Caco-2 (cell line): ENCODE measurements at regions not wholly inside any gene's neighbourhood (a gene's known extent, or its start where the extent isn't known, plus 50 kb on each side); places are given as distances from the start of the nearest gene placed in this dataset.

ENCODE experiments used
- BruUV-seq: library from RNA; stranded (reverse); fragments of 400-500 nt; replicated peaks from 2 replicates; lab custom pipeline; 2021; lab: Mats Ljungman, UMichigan
- CTCF ChIA-PET: fragments of 300-600 bp; sonication (Branson Sonifier 250); formaldehyde crosslinking; loops from one replicate; lab custom pipeline; 2022; ENCODE audit warnings: antibody characterized with exemption; lab: Charles Lee
- POLR2A ChIA-PET: fragments of 300-600 bp; sonication (Branson Sonifier 250); formaldehyde crosslinking; loops from one replicate; lab custom pipeline; 2022; ENCODE audit warnings: antibody characterized with exemption; lab: Charles Lee
- DNase-seq, 2 experiments: peaks; one replicate each; pipeline versions ENCODE4 v3.0.0 to v3.0.0-alpha.2; 2020 to 2022
- H3K27me3 ChIP-seq: replicated peaks from 2 replicates; pipeline ENCODE4 v1.6.0; 2011; ENCODE audit warnings: low read length; ENCODE audit not compliant: control insufficient read depth, insufficient read depth
- H3K36me3 ChIP-seq: 2 replicates; pipeline ENCODE4 v1.5.1; 2011; ENCODE audit warnings: low read length; ENCODE audit not compliant: control insufficient read depth, insufficient read depth
- H3K4me1 ChIP-seq: fragments of 250-450 bp; sonication (Bioruptor Pico); 2 replicates; pipeline ENCODE4 v1.5.1; 2020; ENCODE audit warnings: mild to moderate bottlenecking
- H3K4me3 ChIP-seq: 2 replicates; pipeline ENCODE4 v1.5.1; 2011; ENCODE audit warnings: low read depth, mild to moderate bottlenecking, control low read depth, low read length
- H3K9me3 ChIP-seq: fragments of 250-450 bp; sonication (Bioruptor Pico); 2 replicates; pipeline ENCODE4 v1.5.1; 2020; ENCODE audit warnings: mild to moderate bottlenecking, moderate library complexity
- H3K27ac Mint-ChIP-seq: one replicate; pipeline ENCODE4 v1.8.0; 2022; ENCODE audit warnings: mixed read lengths; ENCODE audit not compliant: unreplicated experiment
- H3K27me3 Mint-ChIP-seq: one replicate; pipeline ENCODE4 v1.8.0; 2022; ENCODE audit warnings: mixed read lengths; ENCODE audit not compliant: insufficient read depth, unreplicated experiment
- H3K36me3 Mint-ChIP-seq: one replicate; pipeline ENCODE4 v1.8.0; 2022; ENCODE audit warnings: mild to moderate bottlenecking, mixed read lengths; ENCODE audit not compliant: insufficient read depth, unreplicated experiment
- H3K4me1 Mint-ChIP-seq: one replicate; pipeline ENCODE4 v1.8.0; 2022; ENCODE audit warnings: low read depth, mixed read lengths; ENCODE audit not compliant: unreplicated experiment
- H3K4me3 Mint-ChIP-seq: one replicate; pipeline ENCODE4 v1.8.0; 2022; ENCODE audit warnings: mild to moderate bottlenecking, moderate library complexity, mixed read lengths; ENCODE audit not compliant: unreplicated experiment
- H3K9me3 Mint-ChIP-seq: one replicate; pipeline ENCODE4 v1.8.0; 2022; ENCODE audit warnings: mixed read lengths; ENCODE audit not compliant: unreplicated experiment
- intact Hi-C: fragments of 100-400 bp; cut with micrococcal nuclease; formaldehyde crosslinking; loops from one replicate; pipeline ENCODE4 v1.10.0; 2022; ENCODE audit not compliant: unreplicated experiment
- TF ChIP-seq, protein P1 (sequence below), 2 experiments: fragments of 200-600 bp in 1 of 2; IDR thresholded peaks; 1 replicate in 1 of 2; 2 replicates in 1 of 2; pipeline versions ENCODE4 v1.5.1 to v1.8.0; 2011 to 2022; ENCODE audit warnings: antibody characterized with exemption in 1 of 2, control low read depth in 1 of 2, inconsistent platforms in 1 of 2, low read depth in 1 of 2, low read length in 1 of 2, mild to moderate bottlenecking in 1 of 2, moderate library complexity in 1 of 2; ENCODE audit not compliant: insufficient read depth in 1 of 2, severe bottlenecking in 1 of 2, unreplicated experiment in 1 of 2

DNA sequence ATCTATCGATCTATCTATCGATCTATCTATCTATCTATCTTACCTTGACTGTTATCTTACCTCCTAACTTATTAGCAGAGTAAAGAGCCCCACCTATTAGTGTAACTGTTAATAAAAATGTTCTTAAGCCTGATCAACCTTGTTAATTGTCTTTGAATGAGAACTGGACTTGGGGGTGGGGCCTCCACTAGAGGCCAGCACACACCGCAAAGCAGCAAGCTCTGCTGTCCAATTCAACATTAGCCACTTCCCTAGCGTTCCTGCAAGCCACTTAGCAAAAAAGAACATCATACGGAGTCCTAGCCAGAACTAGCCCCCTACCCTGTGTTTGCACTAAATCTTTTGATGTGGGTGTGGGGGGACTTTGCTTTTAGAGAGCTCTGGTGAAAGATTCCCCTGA lies 515.8 kb downstream of the KDM4C start:
- BruUV-seq, result no TSS peak
- Mint-ChIP-seq H3K36me3 (no peaks in the 10 kb centered on the region), H3K27ac (no peak overlapping the region), H3K4me3 (no peak overlapping the region), H3K27me3 (peaks cover 14% of the 10 kb centered on the region), H3K4me1 (no peaks in the 10 kb centered on the region), H3K9me3 (no peaks in the 10 kb centered on the region)
- ChIA-PET CTCF (no interaction called here), POLR2A (no interaction called here)
- no peaks in the 10 kb centered on the region for H3K9me3 ChIP-seq
- H3K4me1 ChIP-seq, result no peaks in the 10 kb centered on the region
- DNase-seq, result peak in 1 of 2 experiments; percentile 7
- no peaks in the 10 kb centered on the region for H3K36me3 ChIP-seq
- TF ChIP-seq, protein P1, sequence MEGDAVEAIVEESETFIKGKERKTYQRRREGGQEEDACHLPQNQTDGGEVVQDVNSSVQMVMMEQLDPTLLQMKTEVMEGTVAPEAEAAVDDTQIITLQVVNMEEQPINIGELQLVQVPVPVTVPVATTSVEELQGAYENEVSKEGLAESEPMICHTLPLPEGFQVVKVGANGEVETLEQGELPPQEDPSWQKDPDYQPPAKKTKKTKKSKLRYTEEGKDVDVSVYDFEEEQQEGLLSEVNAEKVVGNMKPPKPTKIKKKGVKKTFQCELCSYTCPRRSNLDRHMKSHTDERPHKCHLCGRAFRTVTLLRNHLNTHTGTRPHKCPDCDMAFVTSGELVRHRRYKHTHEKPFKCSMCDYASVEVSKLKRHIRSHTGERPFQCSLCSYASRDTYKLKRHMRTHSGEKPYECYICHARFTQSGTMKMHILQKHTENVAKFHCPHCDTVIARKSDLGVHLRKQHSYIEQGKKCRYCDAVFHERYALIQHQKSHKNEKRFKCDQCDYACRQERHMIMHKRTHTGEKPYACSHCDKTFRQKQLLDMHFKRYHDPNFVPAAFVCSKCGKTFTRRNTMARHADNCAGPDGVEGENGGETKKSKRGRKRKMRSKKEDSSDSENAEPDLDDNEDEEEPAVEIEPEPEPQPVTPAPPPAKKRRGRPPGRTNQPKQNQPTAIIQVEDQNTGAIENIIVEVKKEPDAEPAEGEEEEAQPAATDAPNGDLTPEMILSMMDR (IDR thresholded peaks at IDR 0.05; ENCODE audit: insufficient read depth in 1 of 2, low read depth in 1 of 2, low read length in 1 of 2, severe bottlenecking in 1 of 2, unreplicated experiment in 1 of 2), result peak in 1 of 2 experiments; percentile 49
- intact Hi-C loops, result loop anchor here (1.0 kb wide), 2 partner anchors 259 to 263 kb away; no protein-coding TSS in a partner anchor
- no peaks in the 10 kb centered on the region; the same call in none of the 2 replicates for H3K27me3 ChIP-seq
- H3K4me3 ChIP-seq, result no peak overlapping the region

DNA sequence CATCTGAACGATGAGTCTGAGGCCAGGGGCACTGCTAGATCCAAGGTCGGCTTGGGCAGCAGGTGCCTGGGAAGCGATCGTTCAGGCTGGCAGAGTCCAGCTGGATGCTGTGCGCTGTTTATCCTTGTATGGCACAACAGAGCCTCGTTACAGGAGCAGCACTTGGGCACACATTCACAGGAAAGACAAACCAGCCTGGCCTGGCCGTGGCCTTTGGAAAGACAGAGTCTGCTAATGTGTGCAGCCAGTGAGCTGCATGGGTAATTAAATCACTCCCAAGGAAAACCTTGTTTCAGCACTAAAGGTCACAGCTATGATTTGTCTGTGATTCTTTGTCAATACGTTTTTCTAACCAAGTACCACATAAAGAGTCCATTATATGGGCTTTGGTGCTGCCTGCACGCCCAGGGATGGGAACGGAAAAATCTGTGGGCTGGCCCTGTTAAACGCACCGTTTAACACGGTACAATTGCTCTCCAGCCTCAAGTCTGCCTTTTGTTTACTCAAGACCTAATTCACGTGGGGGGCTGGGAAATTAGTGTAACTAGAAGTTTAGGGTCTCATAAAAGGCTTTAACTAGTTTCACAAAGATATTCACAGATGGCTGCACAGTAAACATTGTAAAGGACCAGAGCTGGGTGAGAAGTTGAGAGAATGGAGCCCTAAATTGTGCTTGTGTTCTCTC lies 509.3 kb downstream of the KDM4C start:
- TF ChIP-seq, protein P1 (IDR thresholded peaks at IDR 0.05; ENCODE audit: insufficient read depth in 1 of 2, low read depth in 1 of 2, low read length in 1 of 2, severe bottlenecking in 1 of 2, unreplicated experiment in 1 of 2), result no peak
- intact Hi-C loops, result loop anchor here (10.0 kb wide), 2 partner anchors 172 to 212 kb away; no protein-coding TSS in a partner anchor
- DNase-seq, result no peak
- POLR2A ChIA-PET, result no interaction called here
- H3K36me3 ChIP-seq, result no peaks in the 10 kb centered on the region
- no peaks in the 10 kb centered on the region for H3K4me1 Mint-ChIP-seq
- CTCF ChIA-PET, result interaction anchor here (1.4 kb wide), 1 partner anchor 33 kb away, joined by 5 read pairs; no protein-coding TSS in a partner anchor
- no peaks in the 10 kb centered on the region for H3K4me1 ChIP-seq
- BruUV-seq, result no TSS peak
- H3K36me3 Mint-ChIP-seq, result no peaks in the 10 kb centered on the region
- H3K4me3 ChIP-seq, result no peak overlapping the region
- H3K9me3 ChIP-seq, result no peaks in the 10 kb centered on the region
- no peak overlapping the region for H3K4me3 Mint-ChIP-seq
- H3K9me3 Mint-ChIP-seq, result no peaks in the 10 kb centered on the region
- peaks cover 22% of the 10 kb centered on the region for H3K27me3 Mint-ChIP-seq
- no peaks in the 10 kb centered on the region; the same call in 1 of the 2 replicates for H3K27me3 ChIP-seq
- H3K27ac Mint-ChIP-seq, result no peak overlapping the region

DNA sequence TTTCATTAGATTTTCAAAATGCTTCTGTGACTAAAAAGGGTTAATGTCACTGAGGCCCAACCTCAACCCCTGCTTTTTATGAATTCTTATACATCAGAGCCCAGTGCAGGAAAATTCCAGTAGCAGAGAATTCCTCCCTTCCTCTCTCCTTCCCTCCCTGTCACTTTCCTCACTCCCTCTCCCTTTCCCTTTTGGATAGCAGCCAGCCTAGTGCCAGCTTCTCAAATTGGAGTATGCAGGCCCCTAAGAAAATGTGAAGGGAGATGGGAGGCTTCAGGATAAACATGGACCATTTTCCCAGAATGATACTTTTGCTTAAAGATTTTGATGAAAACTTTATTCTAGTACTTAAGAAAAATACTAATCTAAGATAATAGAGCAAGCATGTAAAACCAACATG lies 507.4 kb downstream of the KDM4C start:
- Mint-ChIP-seq H3K4me3 (no peak overlapping the region), H3K27me3 (peaks cover 23% of the 10 kb centered on the region), H3K9me3 (no peaks in the 10 kb centered on the region), H3K27ac (no peak overlapping the region), H3K4me1 (no peaks in the 10 kb centered on the region), H3K36me3 (no peaks in the 10 kb centered on the region)
- ChIA-PET CTCF (no interaction called here), POLR2A (no interaction called here)
- Histone ChIP-seq H3K4me3 (no peak overlapping the region), H3K27me3 (no peaks in the 10 kb centered on the region; the same call in 1 of the 2 replicates), H3K9me3 (no peaks in the 10 kb centered on the region), H3K4me1 (no peaks in the 10 kb centered on the region), H3K36me3 (no peaks in the 10 kb centered on the region)
- no peak for DNase-seq
- BruUV-seq, result no TSS peak
- intact Hi-C loops, result loop anchor here (10.0 kb wide), 2 partner anchors 170 to 210 kb away; no protein-coding TSS in a partner anchor
- TF ChIP-seq, protein P1 (IDR thresholded peaks at IDR 0.05; ENCODE audit: insufficient read depth in 1 of 2, low read depth in 1 of 2, low read length in 1 of 2, severe bottlenecking in 1 of 2, unreplicated experiment in 1 of 2), result no peak
